8988T (cell line): ENCODE measurements at regions not wholly inside any gene's neighbourhood (a gene's known extent, or its start where the extent isn't known, plus 50 kb on each side); places are given as distances from the start of the nearest gene placed in this dataset.

Source experiments
- DNase-seq: peaks from one replicate; pipeline ENCODE4 v3.0.0; 2011

- DNase-seq = no peak
These were observed 56.8 kb upstream of the GRIA4 start for GRCh38 chr11:105553025-105553424.

DNA sequence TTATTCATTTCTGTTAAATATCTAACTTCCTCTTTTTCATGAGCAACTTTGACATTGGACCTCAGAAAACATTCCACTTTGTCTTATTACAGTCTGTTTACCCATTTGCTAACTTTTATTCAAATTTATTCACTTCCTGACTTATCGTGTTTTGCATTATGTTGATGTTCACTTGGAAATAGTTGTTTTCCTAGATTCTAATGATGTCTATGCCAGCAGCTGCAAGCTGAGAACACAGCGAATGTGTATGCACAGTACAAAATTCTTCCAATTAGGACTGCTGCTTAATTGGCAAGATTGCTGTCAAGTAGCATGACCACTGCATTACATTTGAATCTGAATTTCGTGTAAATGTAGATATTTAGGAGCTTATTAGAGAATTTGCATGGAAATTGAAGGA, 61.5 kb upstream of the GRIA4 start:
- no peak for DNase-seq

- no peak for DNase-seq
These were observed 71.3 kb upstream of the GRIA4 start for GRCh38 chr11:105538588-105538987.

DNA sequence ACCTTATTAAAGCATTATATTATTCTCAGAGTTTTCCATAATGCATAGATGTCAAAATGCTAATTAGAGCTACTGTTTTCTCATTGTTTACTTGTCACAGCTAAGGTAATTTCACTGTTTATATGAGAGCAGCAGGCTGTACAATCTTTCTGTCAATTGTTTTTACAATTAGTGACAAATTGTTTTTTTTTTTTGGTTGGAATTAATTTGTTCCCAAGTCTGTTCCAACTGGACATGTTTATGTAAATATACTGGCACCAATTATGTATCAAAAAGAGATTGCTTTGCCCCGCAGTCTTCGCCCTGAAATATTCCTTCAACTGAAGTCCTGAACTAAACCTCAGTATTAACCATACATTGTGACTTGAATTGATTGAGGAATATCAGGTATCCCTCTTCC, 72.3 kb upstream of the GRIA4 start:
- DNase-seq = no peak

GRCh38 chr11:105524286-105524685, 85.6 kb upstream of the GRIA4 start:
- no peak for DNase-seq

GRCh38 chr11:105520706-105521345, 89.0 kb upstream of the GRIA4 start:
- no peak for DNase-seq

DNA sequence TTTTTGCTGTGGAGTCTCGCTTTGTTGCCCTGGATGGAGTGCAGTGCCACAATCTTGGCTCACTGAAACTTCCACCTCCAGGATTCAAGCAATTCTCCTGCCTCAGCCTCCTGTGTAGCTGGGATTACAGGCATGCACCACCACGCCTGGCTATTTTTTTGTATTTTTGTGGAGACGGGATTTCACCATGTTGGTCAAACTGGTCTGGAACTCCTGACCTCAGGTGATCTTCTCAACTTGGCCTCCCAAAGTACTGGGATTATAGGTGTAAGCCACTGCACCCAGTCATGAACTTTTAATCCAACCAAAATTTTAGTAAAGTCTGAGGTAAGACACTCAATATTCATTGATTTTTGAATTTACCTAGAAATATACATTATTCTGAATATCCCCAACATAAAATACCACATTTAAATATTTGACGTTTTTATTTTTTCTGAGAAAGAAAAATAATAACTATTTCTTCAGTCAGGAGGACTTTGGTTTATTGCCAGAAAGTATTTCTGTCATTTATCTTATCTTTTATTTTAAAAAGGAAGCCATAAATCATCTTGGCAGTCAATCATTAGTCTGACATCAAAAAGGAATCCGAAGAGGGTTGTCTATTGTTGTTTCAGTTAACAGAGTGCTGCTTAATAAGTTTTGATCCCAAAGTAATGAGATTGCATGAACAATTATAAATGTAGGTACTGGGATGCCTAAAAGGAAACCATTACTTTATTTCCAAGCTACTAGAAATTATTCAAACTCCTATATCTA, 102.2 kb upstream of the GRIA4 start:
- no peak for DNase-seq

- no peak for DNase-seq
These were observed 117.9 kb upstream of the GRIA4 start for GRCh38 chr11:105492010-105492409.

DNA sequence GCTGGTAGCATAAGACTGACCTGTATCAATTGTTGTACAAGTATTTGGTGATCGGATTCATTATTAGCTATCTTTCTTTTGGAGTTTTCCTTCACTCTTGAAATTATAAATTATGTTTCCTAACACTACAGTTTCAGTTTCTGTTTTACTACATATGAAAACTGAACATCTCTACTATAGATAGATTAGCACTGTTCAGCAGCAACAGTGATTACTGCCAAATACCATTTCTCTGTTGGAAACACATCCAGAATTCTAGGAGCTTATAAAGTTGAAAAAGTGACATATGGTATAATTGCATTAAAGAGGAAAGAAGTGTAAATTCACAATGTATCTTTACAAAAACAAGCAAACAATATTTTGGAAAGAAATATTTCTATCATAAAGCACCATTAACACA, 118.5 kb upstream of the GRIA4 start:
- DNase-seq = no peak

DNA sequence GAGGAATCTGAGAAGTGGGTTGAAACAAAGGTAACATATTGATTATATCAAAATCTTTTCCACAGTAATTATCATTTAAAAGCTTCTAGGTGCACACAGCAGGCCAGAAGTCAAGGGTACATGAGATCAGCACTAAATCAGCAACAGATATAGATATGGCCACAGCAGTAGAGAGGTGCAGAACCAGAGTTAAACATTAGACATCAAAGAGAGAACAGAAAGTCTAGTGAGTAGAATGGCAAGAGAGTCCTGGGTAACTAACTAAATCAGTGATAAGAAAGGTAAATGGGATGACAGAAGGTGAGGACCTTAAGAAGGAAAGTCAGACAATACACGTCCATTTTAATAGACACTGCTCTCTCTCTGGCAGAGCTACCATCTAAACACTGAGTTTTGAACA, 119.5 kb upstream of the GRIA4 start:
- DNase-seq = no peak

DNA sequence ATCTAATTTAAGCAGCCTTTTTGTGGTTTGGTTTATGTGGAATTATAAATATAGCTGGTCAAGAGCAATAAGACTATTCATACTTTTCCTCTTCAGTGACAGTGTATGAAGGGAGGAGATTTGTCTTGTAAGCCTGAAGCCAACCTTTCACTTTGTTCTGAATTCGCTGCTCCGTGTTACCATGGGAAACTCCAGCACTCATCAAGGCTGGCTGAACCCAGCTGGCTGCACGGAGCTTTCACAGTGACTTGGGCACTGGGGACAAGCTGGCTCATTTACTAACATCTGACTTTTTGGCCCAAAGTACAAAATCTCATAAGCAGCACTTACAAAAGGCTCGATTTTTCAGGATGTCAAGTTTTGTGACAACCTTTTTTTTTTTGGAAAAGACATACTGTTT, 120.4 kb upstream of the GRIA4 start:
- DNase-seq = no peak

DNA sequence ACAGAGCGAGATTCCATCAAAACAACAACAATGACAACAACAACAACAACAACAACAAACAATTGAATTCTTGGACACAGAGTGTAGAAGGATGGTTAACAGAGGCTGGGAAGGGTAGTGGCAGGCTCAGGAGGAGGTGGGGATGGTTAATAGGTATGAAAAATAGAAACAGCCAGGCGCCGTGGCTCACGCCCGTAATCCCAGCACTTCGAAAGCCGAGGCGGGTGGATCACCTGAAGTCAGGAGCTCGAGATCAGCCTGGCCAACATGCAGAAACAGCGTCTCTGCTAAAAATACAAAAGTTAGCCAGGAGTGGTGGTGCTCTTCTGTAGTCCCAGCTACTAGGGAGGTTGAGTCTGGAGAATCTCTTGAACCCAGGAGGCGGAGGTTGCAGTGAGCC, 122.9 kb upstream of the GRIA4 start:
- no peak for DNase-seq

- no peak for DNase-seq
These were observed 139.9 kb upstream of the GRIA4 start for GRCh38 chr11:105469931-105470330.

GRCh38 chr11:105468154-105468553, 141.7 kb upstream of the GRIA4 start:
- no peak for DNase-seq

DNA sequence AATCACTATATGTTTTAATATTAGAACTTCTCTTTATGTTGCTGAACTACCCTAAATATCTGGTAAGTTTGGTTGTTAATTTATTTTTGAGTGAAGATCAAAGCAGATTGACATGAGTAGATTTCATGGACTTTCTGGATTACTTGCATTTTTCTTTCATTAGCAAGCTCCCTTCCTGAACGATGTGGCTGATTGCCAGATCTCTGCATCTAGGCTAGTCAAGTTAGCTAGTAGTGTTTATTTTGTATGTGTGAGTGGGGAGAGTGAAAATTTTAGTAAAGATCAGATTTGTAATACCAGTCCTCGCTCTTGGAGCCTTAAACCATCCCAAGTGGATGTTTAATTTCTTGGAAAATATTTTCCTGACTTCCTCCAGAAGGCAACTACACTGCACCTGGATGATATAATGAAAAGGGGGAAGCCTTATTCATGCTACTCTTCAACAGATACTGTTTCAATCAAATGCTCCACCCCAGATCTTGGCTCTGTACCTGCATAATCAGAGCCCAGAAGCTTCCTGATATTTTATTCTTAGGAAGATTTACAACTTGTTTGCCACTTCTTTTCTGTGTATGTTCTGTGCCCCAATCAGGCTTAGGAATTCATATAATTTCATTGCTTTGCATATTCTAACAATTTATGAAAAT, 143.2 kb upstream of the GRIA4 start:
- no peak for DNase-seq

DNA sequence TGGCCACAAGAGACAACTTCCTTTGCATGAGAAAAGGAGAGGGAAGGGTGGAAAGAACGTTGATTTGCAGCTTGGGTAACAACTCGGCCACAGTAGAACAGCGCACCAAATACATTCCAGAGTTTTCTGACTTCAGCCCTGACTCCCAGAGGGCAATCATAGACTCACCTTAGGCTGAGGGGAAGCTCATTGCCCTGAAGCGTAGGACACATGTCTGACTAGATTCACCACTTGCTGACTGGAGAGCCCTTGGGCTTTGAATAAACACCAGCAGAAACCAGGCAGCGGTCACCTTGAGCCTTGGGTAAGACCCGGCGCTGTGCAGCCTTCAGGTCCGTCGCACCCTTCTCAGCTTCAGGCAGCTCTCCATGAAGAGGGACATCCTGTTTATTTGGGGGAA, 151.8 kb upstream of the GRIA4 start:
- no peak for DNase-seq

- no peak for DNase-seq
These were observed 152.9 kb upstream of the GRIA4 start for GRCh38 chr11:105456950-105457349.

GRCh38 chr11:105449100-105449734, 160.7 kb upstream of the GRIA4 start:
- no peak for DNase-seq

DNA sequence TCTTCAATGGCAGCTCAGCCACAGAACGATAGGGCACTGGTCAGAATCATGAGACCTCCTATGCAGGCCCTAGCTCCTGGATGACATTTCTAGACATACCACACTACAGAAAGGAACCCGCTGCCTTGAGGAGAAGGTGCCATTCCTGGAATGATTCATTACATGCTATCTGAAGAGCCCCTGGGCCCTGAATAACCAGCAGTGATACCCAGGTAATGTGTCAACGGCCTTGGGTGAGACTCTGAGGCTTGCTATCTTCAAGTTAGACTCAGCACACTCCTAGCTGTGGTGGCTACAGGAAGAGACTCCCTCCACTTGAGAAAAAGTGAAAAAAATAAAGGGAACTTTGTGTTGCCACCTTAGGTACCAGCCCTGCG, 161.2 kb upstream of the GRIA4 start:
- DNase-seq = no peak

DNA sequence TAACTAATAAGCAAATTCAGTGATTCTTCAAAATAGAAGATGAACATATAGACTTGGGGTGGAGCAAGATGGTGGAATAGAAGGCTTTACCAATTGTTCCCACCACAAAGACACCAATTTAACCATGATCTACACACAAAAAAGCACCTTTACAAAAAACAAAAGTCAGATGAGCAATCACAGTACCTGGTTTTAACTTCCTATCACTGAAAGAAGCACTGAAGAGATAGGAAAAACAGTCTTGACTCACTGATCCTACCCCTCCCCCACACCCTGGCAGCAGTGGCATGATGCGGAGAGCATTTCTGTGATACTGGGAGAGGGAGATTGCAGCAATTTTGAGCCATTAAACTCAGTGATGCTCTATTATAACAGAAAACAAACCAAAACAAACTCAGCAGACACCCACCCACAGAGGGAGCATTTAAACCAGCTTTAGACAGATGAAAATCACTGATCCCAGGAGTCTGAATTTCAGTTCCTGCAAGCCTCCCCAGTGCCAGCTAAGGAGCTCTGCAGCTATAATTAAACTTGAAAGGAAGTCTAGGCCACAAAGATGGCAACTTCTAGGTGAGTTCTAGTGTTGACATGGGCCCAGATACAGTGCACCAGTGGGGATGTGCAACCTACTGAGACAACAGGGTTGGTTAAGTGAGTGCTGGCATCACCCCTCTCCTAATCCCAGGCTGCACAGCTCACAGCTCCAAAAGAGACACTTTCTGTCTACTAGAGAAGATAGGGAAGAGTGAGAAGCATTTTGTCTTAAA, 161.8 kb upstream of the GRIA4 start:
- no peak for DNase-seq

- no peak for DNase-seq
These were observed 166.2 kb upstream of the GRIA4 start for GRCh38 chr11:105443623-105444022.

- no peak for DNase-seq
These were observed 177.5 kb upstream of the GRIA4 start for GRCh38 chr11:105432241-105432995.
